GM12891 (cell line): ENCODE measurements at regions not wholly inside any gene's neighbourhood (a gene's known extent, or its start where the extent isn't known, plus 50 kb on each side); places are given as distances from the start of the nearest gene placed in this dataset.
"Not testable (repeated sequence)": the region's sequence is repeated elsewhere in the genome, so short reads cannot be mapped to it uniquely, and the experiment has no call there.

ENCODE experiments used
- DNase-seq: peaks from one replicate; pipeline ENCODE4 v3.0.0; 2011; ENCODE audit warnings: low spot score; ENCODE audit not compliant: insufficient read length
- FAIRE-seq: peaks from 2 replicates; lab custom pipeline; 2011; peaks lifted over from hg19 to GRCh38; lab: Jason Lieb, UNC
- PAX5 ChIP-seq: IDR thresholded peaks from 2 replicates; pipeline ENCODE4 v1.6.1; 2011; ENCODE audit warnings: low read length, moderate library complexity, mild to moderate bottlenecking; ENCODE audit not compliant: insufficient read depth, severe bottlenecking
- POLR2A ChIP-seq: IDR thresholded peaks from 2 replicates; pipeline ENCODE4 v1.6.1; 2011; ENCODE audit warnings: low read depth, low read length, control low read depth
- POLR2AphosphoS5 ChIP-seq: IDR thresholded peaks from 2 replicates; pipeline ENCODE4 v1.6.1; 2011; ENCODE audit warnings: low read depth, low read length, control low read depth
- POU2F2 ChIP-seq: IDR thresholded peaks from 2 replicates; pipeline ENCODE4 v1.6.1; 2011; ENCODE audit warnings: low read depth, mild to moderate bottlenecking, control low read depth, low read length, moderate library complexity
- SPI1 ChIP-seq: IDR thresholded peaks from 2 replicates; pipeline ENCODE4 v1.6.1; 2011; ENCODE audit warnings: low read depth, low read length, control low read depth
- TAF1 ChIP-seq: IDR thresholded peaks from 2 replicates; pipeline ENCODE4 v1.6.1; 2011; ENCODE audit warnings: low read depth, low read length, control low read depth

- DNase-seq (no peak), FAIRE-seq (no peak)
- TF ChIP-seq POU2F2 (no peak), TAF1 (no peak), POLR2A (no peak), POLR2AphosphoS5 (no peak), SPI1 (no peak), PAX5 (no peak)
Observed at GRCh38 chr7:45435846-45436245, 138.3 kb upstream of the ADCY1 start.

DNA sequence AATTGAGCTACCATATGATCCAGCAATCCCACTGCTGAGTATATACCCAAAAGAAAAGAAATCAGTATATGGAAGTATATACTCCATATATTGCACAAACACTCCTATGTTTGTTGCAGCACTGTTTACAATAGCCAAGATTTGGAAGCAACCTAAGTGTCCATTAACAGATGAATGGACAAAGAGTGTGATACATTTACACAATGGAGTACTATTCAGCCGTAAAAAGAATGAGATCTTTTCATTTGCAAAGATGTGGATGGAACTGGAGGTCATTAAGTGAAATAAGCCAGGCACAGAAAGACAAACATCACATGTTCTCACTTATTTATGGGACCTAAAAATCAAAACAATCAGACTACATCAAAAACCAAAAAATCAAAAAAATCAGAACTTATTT lies 133.4 kb upstream of the ADCY1 start:
- not testable (repeated sequence) for FAIRE-seq, DNase-seq

DNA sequence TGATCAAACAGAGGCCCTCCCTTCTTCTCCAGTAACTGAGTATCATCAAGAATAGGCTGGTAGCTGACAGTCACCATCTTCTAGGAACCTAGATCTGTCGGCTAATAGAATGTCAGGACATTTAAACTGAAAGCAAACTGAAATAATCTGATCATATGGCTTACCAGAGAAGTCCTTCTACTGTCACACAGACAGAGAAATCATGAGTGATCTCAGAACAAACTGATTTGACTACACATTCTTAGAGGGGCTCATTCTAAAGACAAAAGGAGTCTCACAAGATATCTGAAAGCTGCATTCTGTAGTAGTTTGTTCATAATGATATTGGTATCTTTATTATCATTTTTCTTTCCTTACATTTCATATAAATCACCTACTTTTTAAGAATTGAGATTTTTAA lies 130.9 kb upstream of the ADCY1 start:
- FAIRE-seq, result no peak
- DNase-seq, result no peak
- no peak for TF ChIP-seq POU2F2
- TF ChIP-seq PAX5, result no peak
- TF ChIP-seq SPI1, result no peak

GRCh38 chr7:45446195-45446944 lies 127.8 kb upstream of the ADCY1 start:
- no peak for TF ChIP-seq PAX5
- TF ChIP-seq POLR2A, result no peak
- no peak for TF ChIP-seq POU2F2
- TF ChIP-seq SPI1, result peak; percentile 94
- no peak for TF ChIP-seq TAF1
- no peak for TF ChIP-seq POLR2AphosphoS5
- FAIRE-seq (peak; percentile 5), DNase-seq (no peak)

DNA sequence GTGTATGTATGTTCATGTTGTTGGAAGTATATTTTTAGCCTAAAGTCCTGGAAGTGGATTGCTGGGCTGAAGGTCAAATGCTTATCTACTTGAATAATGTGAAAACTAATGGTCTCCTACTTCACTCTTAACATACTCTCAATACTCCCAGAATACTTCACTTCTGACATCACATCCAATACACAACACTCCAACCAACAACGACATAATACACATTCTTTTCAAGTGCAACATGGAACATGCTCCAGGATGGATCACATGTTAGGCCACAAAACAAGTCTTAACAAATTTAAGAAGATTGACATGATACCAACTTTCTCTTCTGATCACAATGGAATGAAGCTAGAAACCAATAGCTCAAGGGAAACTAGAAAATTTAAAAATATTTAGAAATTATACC lies 126.9 kb upstream of the ADCY1 start:
- DNase-seq, result no peak
- FAIRE-seq, result no peak
- TF ChIP-seq POU2F2, result no peak
- no peak for TF ChIP-seq SPI1
- no peak for TF ChIP-seq POLR2AphosphoS5
- TF ChIP-seq PAX5, result no peak
- no peak for TF ChIP-seq TAF1
- TF ChIP-seq POLR2A, result no peak

- no peak for FAIRE-seq
- no peak for TF ChIP-seq SPI1
- TF ChIP-seq POLR2AphosphoS5, result no peak
- TF ChIP-seq PAX5, result no peak
- TF ChIP-seq POU2F2, result no peak
- no peak for TF ChIP-seq TAF1
- no peak for TF ChIP-seq POLR2A
- no peak for DNase-seq
Observed at GRCh38 chr7:45450571-45451204, 123.5 kb upstream of the ADCY1 start.

DNA sequence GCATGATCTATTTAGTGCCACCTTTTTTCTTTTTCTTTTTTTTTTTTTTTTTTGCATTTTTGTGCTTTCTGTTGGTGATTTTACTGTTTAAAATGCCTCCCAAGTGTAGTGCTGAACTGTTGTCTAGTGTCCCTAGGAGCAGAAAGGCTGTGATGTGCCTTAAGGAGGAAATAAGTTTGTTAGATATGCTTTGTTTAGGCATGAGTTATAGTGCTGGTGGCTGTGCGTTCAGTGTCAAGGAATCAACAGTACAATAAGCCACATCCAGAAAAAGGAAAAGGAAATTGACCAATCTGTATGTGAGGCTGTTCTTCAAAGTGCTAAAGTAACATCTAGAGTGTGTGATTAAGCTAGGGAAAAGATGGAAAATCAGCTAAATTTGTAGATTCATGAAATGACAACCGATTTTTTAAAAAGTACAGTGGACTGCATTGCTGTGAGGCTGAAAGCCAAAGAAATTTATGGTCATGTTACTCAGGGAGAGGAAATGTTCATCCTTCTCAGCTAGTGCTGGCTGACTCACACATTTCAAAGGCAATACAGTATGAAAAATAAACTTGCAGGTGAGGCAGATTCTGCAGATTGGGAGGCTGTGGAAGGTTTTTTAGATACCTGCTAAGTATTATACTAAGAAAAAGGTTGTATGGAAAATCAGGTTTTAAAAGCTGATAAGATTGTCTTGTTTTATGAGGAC lies 122.7 kb upstream of the ADCY1 start:
- FAIRE-seq (no peak), DNase-seq (no peak)
- no peak for TF ChIP-seq POLR2AphosphoS5
- TF ChIP-seq POLR2A, result no peak
- no peak for TF ChIP-seq PAX5
- TF ChIP-seq SPI1, result no peak
- no peak for TF ChIP-seq POU2F2
- TF ChIP-seq TAF1, result no peak

GRCh38 chr7:45454771-45455170 lies 119.4 kb upstream of the ADCY1 start:
- no peak for DNase-seq
- no peak for FAIRE-seq

GRCh38 chr7:45455662-45456061 lies 118.5 kb upstream of the ADCY1 start:
- FAIRE-seq (no peak), DNase-seq (no peak)
- TF ChIP-seq TAF1, result no peak
- TF ChIP-seq POLR2AphosphoS5, result no peak
- TF ChIP-seq SPI1, result no peak
- TF ChIP-seq POLR2A, result no peak
- TF ChIP-seq POU2F2, result no peak
- no peak for TF ChIP-seq PAX5

More at GRCh38 chr7:45454771-45455170, 119.4 kb upstream of the ADCY1 start:
- TF ChIP-seq TAF1 (no peak), PAX5 (no peak), SPI1 (no peak), POLR2AphosphoS5 (no peak), POLR2A (no peak), POU2F2 (no peak)

DNA sequence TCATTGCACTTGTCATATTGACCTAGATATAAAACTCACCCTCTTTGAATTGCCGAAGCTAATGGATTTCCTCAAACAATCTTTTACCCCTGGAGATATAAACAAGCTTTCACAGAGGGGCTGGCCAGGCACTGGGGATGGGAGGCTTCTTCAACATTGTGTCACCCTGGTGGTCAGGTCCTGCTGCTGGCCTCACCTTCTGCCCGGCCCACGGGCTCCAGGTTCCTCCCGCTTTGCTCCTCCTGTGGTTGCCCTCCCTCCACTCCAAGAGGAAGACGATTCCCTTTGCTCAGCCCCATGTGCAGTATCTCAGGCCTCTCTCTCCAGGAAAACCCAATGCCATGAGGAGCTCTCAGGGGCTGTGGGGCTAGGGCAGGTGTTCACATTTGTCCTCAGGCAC lies 118.1 kb upstream of the ADCY1 start:
- no peak for TF ChIP-seq TAF1
- FAIRE-seq (no peak), DNase-seq (no peak)
